ENCODE measurements at regions not wholly inside any gene's neighbourhood (a gene's known extent, or its start where the extent isn't known, plus 50 kb on each side); places are given as distances from the start of the nearest gene placed in this dataset.

DNA sequence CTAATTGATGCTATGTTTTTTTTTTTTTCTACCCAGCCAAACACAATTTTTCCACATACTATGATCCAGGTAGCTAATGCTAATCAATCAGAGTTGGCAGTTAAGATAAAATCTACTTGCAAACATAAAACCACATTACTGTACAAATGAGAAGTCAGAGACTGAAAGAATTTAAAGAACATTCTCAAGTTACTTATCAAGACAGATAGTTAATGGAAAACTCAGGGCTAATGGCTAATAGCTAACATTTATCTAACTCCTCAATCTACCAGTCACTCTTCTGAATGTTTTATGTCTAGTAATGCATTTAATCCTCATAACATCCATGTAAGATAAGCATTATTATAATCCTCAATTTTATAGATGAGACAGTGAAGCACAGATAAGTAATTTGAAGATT, 537.6 kb upstream of the SETBP1 start:
- no peak overlapping the region for H3K27ac ChIP-seq (ENCODE audit: low read depth, low read length)

DNA sequence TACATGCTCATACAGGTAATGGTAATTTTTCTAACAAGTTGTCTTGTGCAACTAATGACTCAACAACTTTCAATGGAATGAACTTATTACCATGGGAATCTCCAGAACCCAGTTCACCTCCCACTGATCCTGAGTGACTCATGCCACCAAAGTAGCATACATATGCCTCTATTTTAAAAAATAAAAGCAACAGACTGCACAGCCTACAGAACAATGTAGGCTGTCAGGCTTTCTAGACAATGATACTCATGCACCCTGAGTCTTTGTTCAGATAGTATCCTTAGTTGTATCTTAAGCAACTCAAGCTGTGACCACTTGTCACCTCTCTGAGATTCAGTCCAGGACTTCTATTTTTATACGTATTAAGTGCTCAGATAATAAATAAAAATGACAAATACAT, 531.0 kb upstream of the SETBP1 start:
- Histone ChIP-seq H3K4me1 (ENCODE audit: control insufficient read depth in 1 of 2, insufficient read depth in 2 of 2, low read length in 2 of 2) (no peaks in the 10 kb centered on the region), H3K4me3 (ENCODE audit: low read depth in 1 of 2, low read length in 2 of 2) (no peak overlapping the region), H3K9me3 (ENCODE audit: control insufficient read depth in 1 of 2, low read length in 2 of 2) (no peaks in the 10 kb centered on the region), H3K36me3 (ENCODE audit: control insufficient read depth in 1 of 2, insufficient read depth in 2 of 2, low read length in 2 of 2) (no peaks in the 10 kb centered on the region), H3K9ac (ENCODE audit: low read depth in 1 of 2, low read length in 2 of 2) (no peak overlapping the region), H3K27me3 (ENCODE audit: control insufficient read depth in 1 of 2, insufficient read depth in 2 of 2, low read length in 2 of 2) (no peaks in the 10 kb centered on the region), H3K27ac (ENCODE audit: low read depth, low read length) (no peak overlapping the region)

More for the DNA sequence above, 537.6 kb upstream of the SETBP1 start:
- no peak overlapping the region for H3K4me3 ChIP-seq (ENCODE audit: low read depth in 1 of 2, low read length in 2 of 2)
- no peaks in the 10 kb centered on the region for H3K9me3 ChIP-seq (ENCODE audit: control insufficient read depth in 1 of 2, low read length in 2 of 2)
- no peak overlapping the region for H3K9ac ChIP-seq (ENCODE audit: low read depth in 1 of 2, low read length in 2 of 2)
- no peaks in the 10 kb centered on the region for H3K27me3 ChIP-seq (ENCODE audit: control insufficient read depth in 1 of 2, insufficient read depth in 2 of 2, low read length in 2 of 2)
- H3K4me1 ChIP-seq (ENCODE audit: control insufficient read depth in 1 of 2, insufficient read depth in 2 of 2, low read length in 2 of 2), result no peaks in the 10 kb centered on the region
- no peaks in the 10 kb centered on the region for H3K36me3 ChIP-seq (ENCODE audit: control insufficient read depth in 1 of 2, insufficient read depth in 2 of 2, low read length in 2 of 2)

DNA sequence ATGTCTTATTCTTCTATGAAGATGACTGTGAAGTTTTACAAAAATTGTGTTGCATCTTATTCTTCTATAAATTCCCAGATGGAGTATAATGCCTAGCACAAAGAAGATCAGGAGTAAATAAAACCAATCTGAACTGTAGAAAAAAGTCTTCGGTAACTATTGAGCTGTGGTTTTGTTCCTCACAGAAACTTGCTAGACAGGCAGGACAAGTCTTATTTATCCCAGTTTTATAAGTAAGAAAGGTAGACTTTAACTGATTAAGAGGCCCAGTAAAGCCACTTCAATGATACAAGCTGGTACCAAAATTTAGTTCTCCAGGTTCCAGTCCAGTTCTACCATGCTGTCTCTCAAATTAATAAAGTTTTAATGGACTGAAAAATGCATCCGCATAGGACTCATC, 526.7 kb upstream of the SETBP1 start:
- H3K27ac ChIP-seq (ENCODE audit: low read depth, low read length), result no peak overlapping the region

DNA sequence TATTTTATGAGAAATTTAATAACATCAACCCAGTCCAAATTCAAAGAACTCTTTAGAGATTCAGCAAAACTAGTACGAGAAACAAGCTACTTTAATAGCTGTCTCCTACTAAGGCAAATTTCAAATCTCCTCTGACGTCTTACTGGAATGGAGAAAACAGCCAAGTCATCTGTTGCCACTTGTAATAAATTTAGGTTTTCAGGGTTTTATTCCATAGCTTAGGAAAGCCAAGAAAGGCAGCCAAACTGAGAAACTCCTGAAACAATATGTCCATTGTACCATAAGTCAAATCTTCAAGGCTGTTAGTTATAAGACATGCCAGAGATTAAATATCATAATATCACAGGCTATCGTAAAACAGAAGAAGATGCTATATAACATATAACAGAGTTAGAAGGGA, 524.6 kb upstream of the SETBP1 start:
- Histone ChIP-seq H3K27me3 (ENCODE audit: control insufficient read depth in 1 of 2, insufficient read depth in 2 of 2, low read length in 2 of 2) (no peaks in the 10 kb centered on the region), H3K4me3 (ENCODE audit: low read depth in 1 of 2, low read length in 2 of 2) (no peak overlapping the region), H3K4me1 (ENCODE audit: control insufficient read depth in 1 of 2, insufficient read depth in 2 of 2, low read length in 2 of 2) (no peaks in the 10 kb centered on the region), H3K9ac (ENCODE audit: low read depth in 1 of 2, low read length in 2 of 2) (no peak overlapping the region), H3K36me3 (ENCODE audit: control insufficient read depth in 1 of 2, insufficient read depth in 2 of 2, low read length in 2 of 2) (no peaks in the 10 kb centered on the region), H3K27ac (ENCODE audit: low read depth, low read length) (no peak overlapping the region), H3K9me3 (ENCODE audit: control insufficient read depth in 1 of 2, low read length in 2 of 2) (no peaks in the 10 kb centered on the region)

More for the DNA sequence above, 526.7 kb upstream of the SETBP1 start:
- Histone ChIP-seq H3K27me3 (ENCODE audit: control insufficient read depth in 1 of 2, insufficient read depth in 2 of 2, low read length in 2 of 2) (no peaks in the 10 kb centered on the region), H3K4me3 (ENCODE audit: low read depth in 1 of 2, low read length in 2 of 2) (no peak overlapping the region), H3K9ac (ENCODE audit: low read depth in 1 of 2, low read length in 2 of 2) (no peak overlapping the region), H3K9me3 (ENCODE audit: control insufficient read depth in 1 of 2, low read length in 2 of 2) (no peaks in the 10 kb centered on the region), H3K4me1 (ENCODE audit: control insufficient read depth in 1 of 2, insufficient read depth in 2 of 2, low read length in 2 of 2) (no peaks in the 10 kb centered on the region), H3K36me3 (ENCODE audit: control insufficient read depth in 1 of 2, insufficient read depth in 2 of 2, low read length in 2 of 2) (no peaks in the 10 kb centered on the region)

GRCh38 chr18:44156776-44157335, 523.8 kb upstream of the SETBP1 start:
- Histone ChIP-seq H3K27ac (ENCODE audit: low read depth, low read length) (no peak overlapping the region), H3K4me3 (ENCODE audit: low read depth in 1 of 2, low read length in 2 of 2) (no peak overlapping the region), H3K9ac (ENCODE audit: low read depth in 1 of 2, low read length in 2 of 2) (no peak overlapping the region)

DNA sequence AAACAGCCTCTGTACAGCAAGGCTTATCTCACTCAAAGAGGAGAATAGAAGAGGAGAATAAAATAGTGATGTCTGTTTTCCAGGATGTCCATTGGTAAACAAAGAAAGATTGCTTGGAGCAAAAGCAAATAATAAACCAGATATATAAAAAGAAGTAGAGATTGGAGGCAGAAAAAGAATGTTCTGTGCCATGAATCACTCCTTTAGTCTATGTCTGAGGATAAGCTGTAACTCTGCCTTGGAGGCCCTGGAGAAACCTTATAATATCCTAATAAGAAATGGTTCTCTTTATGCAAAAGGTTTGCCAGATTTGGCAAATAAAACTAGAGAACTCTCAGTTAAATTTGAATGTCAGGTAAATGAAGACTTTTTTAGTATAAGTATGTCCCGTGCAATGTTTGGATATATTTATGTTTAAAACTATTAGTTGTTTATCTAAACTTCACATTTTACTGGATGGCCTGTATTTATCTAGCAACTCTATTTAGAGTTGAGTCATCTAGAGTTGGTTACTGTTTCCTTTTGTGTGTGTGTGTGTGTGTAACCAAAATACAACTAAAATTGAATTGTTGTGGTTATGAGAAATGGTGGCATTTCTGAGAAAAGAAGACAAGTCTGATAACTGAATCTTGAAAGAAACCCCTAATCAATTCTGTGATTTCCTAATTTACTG, 510.3 kb upstream of the SETBP1 start:
- H3K9me3 ChIP-seq (ENCODE audit: control insufficient read depth in 1 of 2, low read length in 2 of 2), result no peaks in the 10 kb centered on the region
- no peaks in the 10 kb centered on the region for H3K4me1 ChIP-seq (ENCODE audit: control insufficient read depth in 1 of 2, insufficient read depth in 2 of 2, low read length in 2 of 2)
- no peaks in the 10 kb centered on the region for H3K27me3 ChIP-seq (ENCODE audit: control insufficient read depth in 1 of 2, insufficient read depth in 2 of 2, low read length in 2 of 2)
- no peak overlapping the region for H3K4me3 ChIP-seq (ENCODE audit: low read depth in 1 of 2, low read length in 2 of 2)
- H3K9ac ChIP-seq (ENCODE audit: low read depth in 1 of 2, low read length in 2 of 2), result no peak overlapping the region
- H3K27ac ChIP-seq (ENCODE audit: low read depth, low read length), result no peak overlapping the region
- no peaks in the 10 kb centered on the region for H3K36me3 ChIP-seq (ENCODE audit: control insufficient read depth in 1 of 2, insufficient read depth in 2 of 2, low read length in 2 of 2)

More at GRCh38 chr18:44156776-44157335, 523.8 kb upstream of the SETBP1 start:
- Histone ChIP-seq H3K36me3 (ENCODE audit: control insufficient read depth in 1 of 2, insufficient read depth in 2 of 2, low read length in 2 of 2) (no peaks in the 10 kb centered on the region), H3K4me1 (ENCODE audit: control insufficient read depth in 1 of 2, insufficient read depth in 2 of 2, low read length in 2 of 2) (no peaks in the 10 kb centered on the region), H3K27me3 (ENCODE audit: control insufficient read depth in 1 of 2, insufficient read depth in 2 of 2, low read length in 2 of 2) (no peaks in the 10 kb centered on the region), H3K9me3 (ENCODE audit: control insufficient read depth in 1 of 2, low read length in 2 of 2) (no peaks in the 10 kb centered on the region)

DNA sequence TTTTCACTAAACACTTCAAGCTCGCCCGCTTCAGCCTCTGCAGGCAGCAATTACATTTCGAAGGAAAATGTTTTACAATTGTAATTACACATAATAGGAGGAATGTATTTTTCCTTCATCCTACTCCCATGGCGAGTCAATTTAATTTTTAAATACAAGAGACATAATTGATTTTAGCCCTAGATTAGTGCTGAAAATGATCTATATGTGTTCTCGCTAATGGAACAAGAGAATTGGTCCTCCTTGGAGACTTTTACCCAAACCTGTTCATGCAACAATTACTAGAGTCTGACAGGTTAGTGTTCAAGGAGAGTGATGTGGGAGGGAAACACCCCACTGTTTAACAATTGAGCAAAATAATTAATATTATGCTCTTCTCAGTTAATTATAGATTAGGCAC, 509.4 kb upstream of the SETBP1 start:
- H3K4me3 ChIP-seq (ENCODE audit: low read depth in 1 of 2, low read length in 2 of 2), result no peak overlapping the region
- H3K4me1 ChIP-seq (ENCODE audit: control insufficient read depth in 1 of 2, insufficient read depth in 2 of 2, low read length in 2 of 2), result no peaks in the 10 kb centered on the region
- H3K9me3 ChIP-seq (ENCODE audit: control insufficient read depth in 1 of 2, low read length in 2 of 2), result no peaks in the 10 kb centered on the region
- no peaks in the 10 kb centered on the region for H3K27me3 ChIP-seq (ENCODE audit: control insufficient read depth in 1 of 2, insufficient read depth in 2 of 2, low read length in 2 of 2)
- no peak overlapping the region for H3K9ac ChIP-seq (ENCODE audit: low read depth in 1 of 2, low read length in 2 of 2)
- no peak overlapping the region for H3K27ac ChIP-seq (ENCODE audit: low read depth, low read length)
- H3K36me3 ChIP-seq (ENCODE audit: control insufficient read depth in 1 of 2, insufficient read depth in 2 of 2, low read length in 2 of 2), result no peaks in the 10 kb centered on the region

GRCh38 chr18:44175891-44176290, 504.8 kb upstream of the SETBP1 start:
- peaks cover 0 to 2% of the 10 kb centered on the region in 2 donors for H3K27me3 ChIP-seq (ENCODE audit: control insufficient read depth in 1 of 2, insufficient read depth in 2 of 2, low read length in 2 of 2)
- H3K36me3 ChIP-seq (ENCODE audit: control insufficient read depth in 1 of 2, insufficient read depth in 2 of 2, low read length in 2 of 2), result no peaks in the 10 kb centered on the region
- H3K27ac ChIP-seq (ENCODE audit: low read depth, low read length), result no peak overlapping the region
- no peak overlapping the region for H3K4me3 ChIP-seq (ENCODE audit: low read depth in 1 of 2, low read length in 2 of 2)
- no peaks in the 10 kb centered on the region for H3K4me1 ChIP-seq (ENCODE audit: control insufficient read depth in 1 of 2, insufficient read depth in 2 of 2, low read length in 2 of 2)
- H3K9ac ChIP-seq (ENCODE audit: low read depth in 1 of 2, low read length in 2 of 2), result no peak overlapping the region
- H3K9me3 ChIP-seq (ENCODE audit: control insufficient read depth in 1 of 2, low read length in 2 of 2), result no peaks in the 10 kb centered on the region

GRCh38 chr18:44178476-44178875, 502.2 kb upstream of the SETBP1 start:
- Histone ChIP-seq H3K9me3 (ENCODE audit: control insufficient read depth in 1 of 2, low read length in 2 of 2) (no peaks in the 10 kb centered on the region), H3K27ac (ENCODE audit: low read depth, low read length) (no peak overlapping the region), H3K36me3 (ENCODE audit: control insufficient read depth in 1 of 2, insufficient read depth in 2 of 2, low read length in 2 of 2) (no peaks in the 10 kb centered on the region), H3K4me1 (ENCODE audit: control insufficient read depth in 1 of 2, insufficient read depth in 2 of 2, low read length in 2 of 2) (no peaks in the 10 kb centered on the region), H3K9ac (ENCODE audit: low read depth in 1 of 2, low read length in 2 of 2) (no peak overlapping the region), H3K4me3 (ENCODE audit: low read depth in 1 of 2, low read length in 2 of 2) (no peak overlapping the region), H3K27me3 (ENCODE audit: control insufficient read depth in 1 of 2, insufficient read depth in 2 of 2, low read length in 2 of 2) (peaks cover 0 to 2% of the 10 kb centered on the region in 2 donors)

GRCh38 chr18:44179693-44180092, 501.0 kb upstream of the SETBP1 start:
- Histone ChIP-seq H3K27me3 (ENCODE audit: control insufficient read depth in 1 of 2, insufficient read depth in 2 of 2, low read length in 2 of 2) (peaks cover 0 to 2% of the 10 kb centered on the region in 2 donors), H3K4me3 (ENCODE audit: low read depth in 1 of 2, low read length in 2 of 2) (no peak overlapping the region), H3K9ac (ENCODE audit: low read depth in 1 of 2, low read length in 2 of 2) (no peak overlapping the region), H3K36me3 (ENCODE audit: control insufficient read depth in 1 of 2, insufficient read depth in 2 of 2, low read length in 2 of 2) (no peaks in the 10 kb centered on the region), H3K4me1 (ENCODE audit: control insufficient read depth in 1 of 2, insufficient read depth in 2 of 2, low read length in 2 of 2) (no peaks in the 10 kb centered on the region), H3K9me3 (ENCODE audit: control insufficient read depth in 1 of 2, low read length in 2 of 2) (no peaks in the 10 kb centered on the region), H3K27ac (ENCODE audit: low read depth, low read length) (no peak overlapping the region)

Data from duodenal mucosa (tissue), 2 donors.